Right ventricle myocardium superior (tissue), 1 donor: ENCODE measurements at regions not wholly inside any gene's neighbourhood (a gene's known extent, or its start where the extent isn't known, plus 50 kb on each side); places are given as distances from the start of the nearest gene placed in this dataset.

Experiments used
- ATAC-seq: fragments of 200-7000 bp; cut with Tn5 transposase; one replicate; pipeline ENCODE4 v1.9.1; 2020; ENCODE audit warnings: mild to moderate bottlenecking; ENCODE audit not compliant: poor library complexity
- DNase-seq: peaks from one replicate; pipeline ENCODE4 v3.0.0-alpha.2; 2020
- intact Hi-C: fragments of 100-400 bp; cut with DNase I; formaldehyde crosslinking; loops from one replicate; pipeline ENCODE4 v1.11.2; 2022
- donor health status: DM: no; HTN: yes; CAD: no; lungs with severe emphysema.

GRCh38 chr2:160882906-160883305, 277.3 kb upstream of the TANK start:
- no peak for DNase-seq
- intact Hi-C loops = no loop called here
- no peak for ATAC-seq

- no peak for DNase-seq
- intact Hi-C loops = no loop called here
- no peak for ATAC-seq
These were observed 276.2 kb upstream of the TANK start for GRCh38 chr2:160884056-160884455.

- no peak for DNase-seq
- intact Hi-C loops = no loop called here
- ATAC-seq = no peak
These were observed 270.6 kb upstream of the TANK start for GRCh38 chr2:160889439-160890170.

GRCh38 chr2:160890667-160891352, 269.4 kb upstream of the TANK start:
- ATAC-seq (peak; percentile 75), DNase-seq (no peak)
- intact Hi-C loops = no loop called here

- DNase-seq (no peak), ATAC-seq (no peak)
- intact Hi-C loops = no loop called here
These were observed 268.9 kb upstream of the TANK start for GRCh38 chr2:160891353-160891740.

- intact Hi-C loops = no loop called here
- ATAC-seq = no peak
These were observed 268.0 kb upstream of the TANK start for GRCh38 chr2:160892204-160892603.

DNA sequence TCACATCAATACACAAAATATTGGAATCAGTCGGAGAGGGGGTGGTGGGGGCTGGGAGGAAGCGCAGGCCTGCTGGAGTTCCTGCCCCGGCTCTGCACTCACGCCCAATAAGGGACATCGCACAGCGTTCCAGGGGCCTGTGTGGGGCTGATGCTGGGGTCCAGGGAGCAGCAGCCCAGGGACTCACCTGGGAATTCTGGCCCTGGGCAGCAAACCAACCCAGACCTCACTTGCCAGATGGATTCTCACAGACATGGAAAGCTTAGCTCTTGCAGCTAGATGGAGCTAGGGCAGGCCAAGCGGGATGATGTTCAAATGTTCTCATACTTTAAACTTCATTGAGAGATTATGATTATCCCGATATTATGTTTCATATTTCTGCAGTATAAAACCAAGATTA, 266.6 kb upstream of the TANK start:
- DNase-seq (peak; percentile 56), ATAC-seq (peak; percentile 59)
- intact Hi-C loops = no loop called here

More at GRCh38 chr2:160892204-160892603, 268.0 kb upstream of the TANK start:
- no peak for DNase-seq

GRCh38 chr2:160898581-160899307, 261.5 kb upstream of the TANK start:
- intact Hi-C loops = no loop called here
- ATAC-seq (no peak), DNase-seq (no peak)

DNA sequence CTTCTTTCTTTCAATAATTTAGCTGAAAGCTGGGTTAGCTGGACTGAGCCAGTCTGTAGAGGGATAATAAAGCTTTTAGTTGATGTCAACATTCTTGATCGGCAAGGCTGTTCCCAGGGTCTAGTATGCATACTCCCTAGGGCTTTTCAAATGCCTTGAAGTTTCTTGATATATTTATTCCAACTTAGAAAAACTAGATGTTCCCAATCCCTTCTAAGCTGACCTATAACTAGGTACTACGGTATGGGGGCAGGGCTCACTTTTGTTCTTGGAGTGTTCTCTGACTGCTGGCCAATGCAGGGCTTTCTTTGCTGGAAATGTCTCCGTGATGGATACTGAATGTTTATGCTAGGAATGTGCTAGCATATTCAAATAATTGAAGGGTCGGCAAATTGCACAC, 258.6 kb upstream of the TANK start:
- intact Hi-C loops = no loop called here
- ATAC-seq (peak; percentile 90), DNase-seq (peak; percentile 47)

DNA sequence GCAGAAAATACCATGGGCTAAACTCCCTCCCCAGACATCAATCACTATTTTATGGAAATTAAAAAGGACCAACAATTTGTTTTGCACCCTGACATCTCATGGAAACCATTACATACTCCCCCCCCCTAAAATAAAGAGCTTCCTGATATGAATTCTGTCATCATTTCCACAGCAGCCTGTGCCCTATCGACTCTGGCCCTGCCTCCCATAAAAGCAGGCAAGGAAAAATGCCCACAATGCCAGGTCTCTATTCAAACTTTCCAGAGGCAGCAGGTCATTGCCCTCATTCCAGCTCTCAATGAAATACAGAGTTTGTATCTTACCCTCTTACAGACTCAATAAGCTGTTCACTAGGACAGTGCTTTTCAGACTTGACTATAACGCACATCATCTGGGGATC, 254.4 kb upstream of the TANK start:
- peak; percentile 19 for ATAC-seq
- intact Hi-C loops = no loop called here
- DNase-seq = no peak

GRCh38 chr2:160906878-160907277, 253.3 kb upstream of the TANK start:
- ATAC-seq = no peak
- intact Hi-C loops = no loop called here
- no peak for DNase-seq

DNA sequence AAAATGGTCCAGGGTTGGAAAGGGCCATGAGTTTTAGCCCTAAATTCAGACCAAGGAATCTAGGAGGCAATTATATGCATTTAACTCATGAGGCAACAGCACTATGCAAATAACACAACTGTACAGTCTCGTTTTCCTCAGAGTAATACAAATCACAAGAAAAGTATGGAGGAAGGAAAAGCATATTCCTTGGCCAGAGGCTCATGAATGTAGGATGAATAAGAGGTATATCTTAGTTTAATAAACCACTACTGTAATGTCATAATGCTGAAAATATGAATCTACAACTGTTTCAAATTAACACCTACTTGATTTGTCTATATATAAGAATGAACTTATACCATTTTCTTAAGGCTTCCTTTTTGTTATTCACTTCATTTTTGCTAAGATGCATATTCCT, 252.5 kb upstream of the TANK start:
- intact Hi-C loops = no loop called here
- no peak for DNase-seq

DNA sequence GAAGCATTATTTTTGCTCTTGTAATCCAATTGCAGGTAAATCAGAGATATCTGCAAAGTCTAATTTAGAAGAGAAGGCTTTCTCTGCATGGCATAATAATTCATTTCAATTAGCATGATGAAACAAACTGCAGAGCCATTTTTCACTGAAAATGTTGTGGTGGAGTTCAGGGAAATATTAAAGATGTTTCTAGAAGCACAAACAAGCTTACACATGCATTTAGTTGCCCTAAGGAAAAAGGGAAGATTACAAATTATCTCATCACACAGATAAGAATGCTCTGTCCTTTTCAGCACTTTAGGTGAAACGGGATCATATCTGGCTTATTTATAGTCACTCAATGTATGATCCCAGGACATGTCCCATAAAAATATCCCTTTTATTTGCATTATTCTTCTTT, 252.1 kb upstream of the TANK start:
- intact Hi-C loops = no loop called here
- ATAC-seq = no peak
- DNase-seq = no peak

More for the DNA sequence above, 252.5 kb upstream of the TANK start:
- ATAC-seq = no peak

- DNase-seq (no peak), ATAC-seq (peak; percentile 5)
- intact Hi-C loops = no loop called here
These were observed 250.4 kb upstream of the TANK start for GRCh38 chr2:160909781-160910242.

DNA sequence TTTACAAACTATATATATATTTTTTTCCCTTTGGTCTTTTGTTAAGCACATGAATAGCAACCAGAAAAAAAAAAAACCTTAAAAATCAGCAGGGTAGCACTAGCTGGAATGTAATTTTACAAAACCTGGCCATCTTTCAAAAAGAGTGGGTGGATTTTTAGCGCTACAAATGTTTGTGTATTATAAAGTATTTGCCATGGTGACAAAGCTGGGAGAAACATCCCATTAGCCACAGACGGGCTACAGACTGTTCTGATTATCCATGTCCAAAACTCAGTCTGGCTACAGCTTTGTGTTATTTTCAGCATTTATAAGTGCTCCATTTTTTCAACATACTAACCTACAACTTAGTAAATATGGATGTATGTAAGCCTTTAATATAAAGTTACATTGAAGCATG, 249.5 kb upstream of the TANK start:
- ATAC-seq (peak; percentile 87), DNase-seq (no peak)
- intact Hi-C loops = no loop called here

- intact Hi-C loops = no loop called here
- DNase-seq = no peak
- ATAC-seq = no peak
These were observed 249.0 kb upstream of the TANK start for GRCh38 chr2:160911258-160911657.

- intact Hi-C loops = no loop called here
- ATAC-seq (no peak), DNase-seq (no peak)
These were observed 248.0 kb upstream of the TANK start for GRCh38 chr2:160912276-160912675.

GRCh38 chr2:160913323-160913722, 246.9 kb upstream of the TANK start:
- ATAC-seq = no peak
- intact Hi-C loops = no loop called here
- DNase-seq = no peak

DNA sequence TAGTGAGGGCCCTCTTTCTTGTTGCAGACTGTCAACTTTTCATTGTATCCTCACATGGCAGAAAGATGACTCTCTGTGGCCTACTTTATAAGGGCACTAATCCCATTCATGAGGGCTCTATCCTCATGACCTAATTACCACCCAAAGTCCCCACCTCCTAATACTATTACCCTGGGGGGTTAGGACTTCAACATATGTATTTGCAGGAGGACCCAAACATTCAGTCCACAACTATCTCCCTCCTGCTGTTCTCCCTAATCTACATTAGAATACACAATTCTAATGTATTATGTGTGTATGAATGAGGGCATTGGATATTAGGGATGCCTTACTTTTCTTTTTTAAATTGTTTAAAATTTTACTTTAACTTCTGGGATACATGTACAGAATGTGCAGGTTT, 246.0 kb upstream of the TANK start:
- ATAC-seq (no peak), DNase-seq (no peak)
- intact Hi-C loops = no loop called here

- ATAC-seq (no peak), DNase-seq (no peak)
- intact Hi-C loops = no loop called here
These were observed 243.9 kb upstream of the TANK start for GRCh38 chr2:160916300-160916699.
